HUES6 (cell line): ENCODE measurements at regions not wholly inside any gene's neighbourhood (a gene's known extent, or its start where the extent isn't known, plus 50 kb on each side); places are given as distances from the start of the nearest gene placed in this dataset.

Source experiments
- H3K27ac ChIP-seq: 2 replicates; pipeline ENCODE4 v1.7.0; 2013; ENCODE audit warnings: low read depth, mild to moderate bottlenecking, low read length, inconsistent platforms
- H3K27me3 ChIP-seq: 2 replicates; pipeline ENCODE4 v1.6.1; 2013; ENCODE audit warnings: low read length; ENCODE audit not compliant: control insufficient read depth, insufficient read depth
- H3K36me3 ChIP-seq: 2 replicates; pipeline ENCODE4 v1.6.1; 2013; ENCODE audit warnings: low read length; ENCODE audit not compliant: control insufficient read depth, insufficient read depth
- H3K4me1 ChIP-seq: 2 replicates; pipeline ENCODE4 v1.6.1; 2013; ENCODE audit warnings: low read length; ENCODE audit not compliant: control insufficient read depth, insufficient read depth
- H3K4me3 ChIP-seq: 2 replicates; pipeline ENCODE4 v1.5.1; 2013; ENCODE audit warnings: low read depth, low read length
- H3K9ac ChIP-seq: one replicate; pipeline ENCODE4 v1.6.1; 2013; ENCODE audit warnings: mild to moderate bottlenecking, low read length
- H3K9me3 ChIP-seq: 2 replicates; pipeline ENCODE4 v1.6.1; 2013; ENCODE audit warnings: low read depth, low read length; ENCODE audit not compliant: control insufficient read depth, insufficient read depth

GRCh38 chr22:27627444-27627833, 174.1 kb downstream of the MN1 start:
- H3K9me3 ChIP-seq: peaks cover 3% of the 10 kb centered on the region
- H3K27me3 ChIP-seq: no peaks in the 10 kb centered on the region
- H3K4me1 ChIP-seq: peaks cover 28% of the 10 kb centered on the region
- H3K27ac ChIP-seq: no peak overlapping the region
- H3K9ac ChIP-seq: no peak overlapping the region
- H3K36me3 ChIP-seq: no peaks in the 10 kb centered on the region
- no peak overlapping the region for H3K4me3 ChIP-seq

GRCh38 chr22:27627901-27628300, 173.7 kb downstream of the MN1 start:
- Histone ChIP-seq H3K9me3 (peaks cover 3% of the 10 kb centered on the region), H3K9ac (no peak overlapping the region), H3K27ac (no peak overlapping the region), H3K4me1 (peaks cover 28% of the 10 kb centered on the region), H3K4me3 (no peak overlapping the region), H3K36me3 (no peaks in the 10 kb centered on the region), H3K27me3 (no peaks in the 10 kb centered on the region)

DNA sequence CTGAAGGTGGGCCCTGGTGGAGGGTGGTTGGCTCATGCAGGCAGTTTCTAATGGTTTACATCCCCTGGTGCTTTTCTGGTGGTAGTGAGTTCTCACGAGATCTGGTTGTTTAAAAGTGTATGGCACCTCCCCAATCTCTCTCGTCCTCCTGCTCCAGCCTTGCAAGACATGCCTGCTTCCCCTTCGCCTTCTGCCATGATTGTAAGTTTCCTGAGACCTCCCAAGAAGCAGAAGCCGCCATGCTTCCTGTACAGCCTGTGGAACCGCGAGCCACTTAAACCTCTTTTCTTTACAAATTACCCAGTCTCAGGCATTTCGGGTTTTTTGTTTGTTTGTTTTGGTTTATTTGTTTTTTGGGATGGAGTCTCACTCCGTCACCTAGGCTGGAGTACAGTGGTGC, 173.2 kb downstream of the MN1 start:
- Histone ChIP-seq H3K4me1 (peaks cover 32% of the 10 kb centered on the region), H3K9me3 (peaks cover 3% of the 10 kb centered on the region), H3K36me3 (no peaks in the 10 kb centered on the region)

DNA sequence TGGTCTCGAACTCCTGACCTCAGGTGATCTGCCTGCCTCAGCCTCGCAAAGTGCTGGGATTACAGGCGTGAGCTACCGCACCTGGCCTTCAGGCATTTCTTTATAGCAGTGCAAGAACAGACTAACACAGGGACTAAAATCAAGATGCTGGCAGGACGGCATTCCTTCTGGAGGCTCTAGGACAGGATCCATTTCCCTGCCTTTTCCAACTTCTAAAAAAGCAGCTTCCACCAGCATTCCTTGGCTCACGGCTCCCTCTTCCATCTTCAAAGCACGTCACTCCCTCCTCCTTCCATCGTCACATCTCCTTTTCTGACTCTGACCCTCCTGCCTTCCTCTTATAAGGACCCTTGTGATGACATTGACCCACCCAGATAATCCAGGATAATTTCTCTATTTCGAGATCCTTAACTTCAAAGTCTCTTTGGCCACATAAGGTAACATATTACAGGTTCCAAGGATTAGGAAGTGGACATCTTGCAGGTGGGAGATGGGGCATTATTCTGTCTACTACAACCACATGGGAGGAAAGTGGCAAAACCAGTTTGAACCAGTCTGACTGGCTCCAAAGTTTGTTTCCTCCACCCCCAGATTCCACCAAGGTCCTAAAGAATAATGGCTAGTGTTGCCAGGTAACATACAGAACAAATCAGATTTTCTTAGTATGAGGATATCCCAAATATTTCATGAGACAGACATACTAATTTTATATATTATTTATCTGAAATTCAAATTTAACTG, 172.5 kb downstream of the MN1 start:
- H3K27me3 ChIP-seq: no peaks in the 10 kb centered on the region
- H3K36me3 ChIP-seq: no peaks in the 10 kb centered on the region
- H3K9ac ChIP-seq: no peak overlapping the region
- H3K4me3 ChIP-seq: no peak overlapping the region
- H3K9me3 ChIP-seq: peaks cover 3% of the 10 kb centered on the region
- H3K27ac ChIP-seq: no peak overlapping the region
- H3K4me1 ChIP-seq: peaks cover 31% of the 10 kb centered on the region

More for the DNA sequence above, 173.2 kb downstream of the MN1 start:
- Histone ChIP-seq H3K27me3 (no peaks in the 10 kb centered on the region), H3K4me3 (no peak overlapping the region), H3K27ac (no peak overlapping the region), H3K9ac (no peak overlapping the region)

DNA sequence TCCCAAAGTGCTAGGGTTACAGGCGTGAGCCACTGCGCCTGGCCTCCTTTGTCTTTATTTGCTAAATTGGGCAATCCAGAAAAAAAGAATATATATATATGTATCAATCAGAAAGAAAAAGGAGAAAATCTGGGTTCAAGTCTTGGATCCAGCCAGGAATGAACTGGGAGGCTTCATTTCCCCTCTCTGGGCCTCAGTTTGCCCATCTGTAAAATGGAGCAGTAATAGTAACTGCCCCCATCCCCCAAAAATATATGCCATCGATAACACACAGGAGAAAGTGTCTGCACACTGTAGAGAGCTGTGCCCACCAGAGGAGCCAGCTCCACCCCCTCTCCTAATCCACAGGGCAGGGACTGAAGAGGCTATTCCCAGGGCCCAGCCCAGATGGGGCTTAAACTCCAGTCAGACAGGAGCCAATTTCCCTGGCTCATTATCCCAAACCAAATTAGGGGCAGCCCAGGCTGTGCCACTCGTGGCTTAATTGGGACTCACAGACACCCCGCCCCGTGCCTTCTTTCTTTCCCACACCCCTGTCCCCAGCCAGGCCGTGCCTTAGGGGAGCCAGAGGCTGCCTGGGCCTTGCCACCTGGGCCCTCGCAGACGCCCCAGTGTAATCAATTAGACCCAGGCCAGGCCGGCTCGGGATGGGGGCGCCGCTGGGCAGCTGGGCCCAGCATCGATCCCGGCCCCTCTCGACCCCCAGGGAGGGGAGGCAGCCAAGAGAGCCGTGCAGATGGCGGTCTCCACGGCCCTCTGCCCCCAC, 171.5 kb downstream of the MN1 start:
- H3K9ac ChIP-seq: no peak overlapping the region
- no peaks in the 10 kb centered on the region for H3K27me3 ChIP-seq
- peaks cover 3% of the 10 kb centered on the region for H3K9me3 ChIP-seq

GRCh38 chr22:27630754-27631153, 170.8 kb downstream of the MN1 start:
- H3K9ac ChIP-seq: no peak overlapping the region
- H3K9me3 ChIP-seq: peaks cover 3% of the 10 kb centered on the region
- no peak overlapping the region for H3K4me3 ChIP-seq
- H3K4me1 ChIP-seq: peaks cover 31% of the 10 kb centered on the region
- H3K36me3 ChIP-seq: no peaks in the 10 kb centered on the region
- no peak overlapping the region for H3K27ac ChIP-seq
- H3K27me3 ChIP-seq: no peaks in the 10 kb centered on the region

More for the DNA sequence above, 171.5 kb downstream of the MN1 start:
- no peak overlapping the region for H3K27ac ChIP-seq
- no peaks in the 10 kb centered on the region for H3K36me3 ChIP-seq
- no peak overlapping the region for H3K4me3 ChIP-seq
- peaks cover 31% of the 10 kb centered on the region for H3K4me1 ChIP-seq

DNA sequence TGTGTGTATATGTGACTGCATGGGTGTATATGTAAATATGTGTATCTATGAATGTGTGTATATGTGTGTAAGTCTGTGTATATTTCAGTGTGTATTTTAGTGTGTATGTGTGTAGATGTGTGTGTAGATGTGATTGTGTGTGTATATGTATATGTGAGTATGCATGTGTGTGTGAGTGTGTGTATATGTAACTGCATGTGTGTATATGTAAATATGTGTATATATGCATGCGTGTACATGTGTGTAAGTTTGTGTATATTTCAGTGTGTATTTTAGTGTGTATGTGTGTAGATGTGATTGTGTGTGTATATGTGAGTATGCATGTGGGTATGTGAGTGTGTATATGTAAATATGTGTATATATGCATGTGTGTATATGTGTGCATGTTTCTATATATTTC, 169.9 kb downstream of the MN1 start:
- Histone ChIP-seq H3K4me1 (peaks cover 27% of the 10 kb centered on the region), H3K9ac (no peak overlapping the region), H3K4me3 (no peak overlapping the region), H3K27ac (no peak overlapping the region), H3K9me3 (peaks cover 3% of the 10 kb centered on the region), H3K27me3 (peaks cover 3% of the 10 kb centered on the region; the same call in 1 of the 2 replicates), H3K36me3 (no peaks in the 10 kb centered on the region)

- Histone ChIP-seq H3K27me3 (peaks cover 4% of the 10 kb centered on the region; the same call in 1 of the 2 replicates), H3K4me3 (no peak overlapping the region)
Observed at GRCh38 chr22:27632451-27633295, 168.9 kb downstream of the MN1 start.

DNA sequence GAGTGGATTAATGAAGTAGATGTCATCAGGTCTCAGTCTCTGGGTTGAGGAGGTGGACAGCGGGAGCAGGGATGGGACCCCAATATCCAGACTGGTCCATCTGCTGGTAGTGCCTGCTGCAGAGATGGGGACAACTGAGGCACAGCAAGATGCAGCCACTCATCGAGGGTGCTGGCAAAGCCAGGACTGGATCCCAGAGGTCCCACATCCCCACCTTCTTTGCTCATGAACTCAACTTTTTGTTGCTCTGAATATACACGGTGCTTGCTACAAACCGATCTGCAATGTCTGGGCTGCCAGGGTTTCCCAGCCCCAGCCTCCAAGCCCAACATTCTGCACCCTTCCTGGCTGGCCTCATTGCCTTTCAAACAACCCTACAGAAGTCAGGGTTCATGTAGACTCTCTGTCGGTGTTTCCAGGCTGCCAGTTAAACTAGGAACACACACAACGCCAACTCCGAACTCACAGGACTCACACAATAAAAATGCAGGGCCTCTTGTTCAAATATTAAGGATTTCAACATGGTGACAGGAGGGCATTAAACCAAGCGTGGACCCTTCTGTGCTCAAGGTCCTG, 168.2 kb downstream of the MN1 start:
- H3K27ac ChIP-seq: no peak overlapping the region

More at GRCh38 chr22:27632451-27633295, 168.9 kb downstream of the MN1 start:
- Histone ChIP-seq H3K4me1 (peaks cover 25% of the 10 kb centered on the region), H3K36me3 (no peaks in the 10 kb centered on the region), H3K27ac (no peak overlapping the region), H3K9ac (no peak overlapping the region), H3K9me3 (peaks cover 3% of the 10 kb centered on the region)

GRCh38 chr22:27634043-27634740, 167.4 kb downstream of the MN1 start:
- Histone ChIP-seq H3K9ac (no peak overlapping the region), H3K27me3 (peaks cover 4% of the 10 kb centered on the region; the same call in 1 of the 2 replicates), H3K27ac (no peak overlapping the region), H3K9me3 (no peaks in the 10 kb centered on the region), H3K36me3 (no peaks in the 10 kb centered on the region), H3K4me1 (peaks cover 39% of the 10 kb centered on the region), H3K4me3 (no peak overlapping the region)

More for the DNA sequence above, 168.2 kb downstream of the MN1 start:
- Histone ChIP-seq H3K4me1 (peaks cover 31% of the 10 kb centered on the region), H3K9ac (no peak overlapping the region), H3K27me3 (peaks cover 4% of the 10 kb centered on the region; the same call in 1 of the 2 replicates), H3K36me3 (no peaks in the 10 kb centered on the region), H3K9me3 (peaks cover 3% of the 10 kb centered on the region; the same call in 1 of the 2 replicates), H3K4me3 (no peak overlapping the region)
